Keratinocyte (primary cell): ENCODE measurements at regions not wholly inside any gene's neighbourhood (a gene's known extent, or its start where the extent isn't known, plus 50 kb on each side); places are given as distances from the start of the nearest gene placed in this dataset.

Experiments
- EZH2 ChIP-seq: IDR thresholded peaks from one replicate; pipeline ENCODE4 v1.6.1; 2012; ENCODE audit warnings: inconsistent platforms, mild to moderate bottlenecking, low read length, moderate library complexity
- TF ChIP-seq, protein P1 (sequence below), 3 experiments: IDR thresholded peaks in 1 of 3; conservative IDR thresholded peaks in 1 of 3; optimal IDR thresholded peaks in 1 of 3; 2 replicates in 2 of 3; 3 replicates in 1 of 3; pipeline versions ENCODE3 to v1.5.1; 2011; ENCODE audit warnings: low read length in 3 of 3, mild to moderate bottlenecking in 3 of 3, moderate library complexity in 2 of 3, control low read depth in 1 of 3, inconsistent platforms in 1 of 3; ENCODE audit not compliant: insufficient read depth in 2 of 3; ENCODE audit errors: extremely low read depth in 1 of 3

DNA sequence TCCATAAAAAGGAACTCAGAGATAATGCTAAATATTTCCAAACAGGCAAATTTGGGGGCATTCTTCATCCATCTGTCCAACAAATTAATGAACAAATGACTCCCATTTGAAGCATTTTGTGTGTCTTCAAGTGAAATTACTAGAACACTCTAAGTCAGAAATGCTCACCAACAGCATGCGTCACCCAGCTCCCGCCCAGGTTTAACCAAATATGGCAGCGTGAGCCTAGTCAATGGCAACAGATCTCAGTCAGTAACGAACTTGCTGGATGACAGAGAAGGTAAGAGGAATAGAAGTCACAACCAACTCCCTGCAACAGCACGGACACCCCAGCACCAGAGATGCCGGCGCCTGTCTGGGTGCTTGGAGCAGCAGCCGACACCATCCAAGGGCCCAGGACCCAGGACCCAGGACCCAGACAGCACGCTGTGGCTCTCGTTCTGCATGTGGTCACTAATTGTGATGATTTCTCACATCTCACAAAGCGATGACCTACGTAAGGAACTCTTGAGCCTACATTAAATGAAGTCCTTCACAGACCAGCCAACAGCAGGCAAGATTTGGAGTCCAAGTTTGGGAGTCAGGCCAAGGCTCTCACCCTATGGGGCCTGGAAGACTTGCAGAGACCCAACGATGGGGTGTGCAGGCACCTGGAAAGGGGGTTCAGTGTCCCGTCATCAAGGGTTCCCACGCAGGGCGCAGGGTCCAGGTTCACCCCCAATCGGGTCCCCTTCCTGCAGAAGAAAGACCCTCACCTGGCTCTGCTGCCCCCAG, 556.9 kb downstream of the BRD1 start:
- no peak for TF ChIP-seq EZH2
- TF ChIP-seq, protein P1, sequence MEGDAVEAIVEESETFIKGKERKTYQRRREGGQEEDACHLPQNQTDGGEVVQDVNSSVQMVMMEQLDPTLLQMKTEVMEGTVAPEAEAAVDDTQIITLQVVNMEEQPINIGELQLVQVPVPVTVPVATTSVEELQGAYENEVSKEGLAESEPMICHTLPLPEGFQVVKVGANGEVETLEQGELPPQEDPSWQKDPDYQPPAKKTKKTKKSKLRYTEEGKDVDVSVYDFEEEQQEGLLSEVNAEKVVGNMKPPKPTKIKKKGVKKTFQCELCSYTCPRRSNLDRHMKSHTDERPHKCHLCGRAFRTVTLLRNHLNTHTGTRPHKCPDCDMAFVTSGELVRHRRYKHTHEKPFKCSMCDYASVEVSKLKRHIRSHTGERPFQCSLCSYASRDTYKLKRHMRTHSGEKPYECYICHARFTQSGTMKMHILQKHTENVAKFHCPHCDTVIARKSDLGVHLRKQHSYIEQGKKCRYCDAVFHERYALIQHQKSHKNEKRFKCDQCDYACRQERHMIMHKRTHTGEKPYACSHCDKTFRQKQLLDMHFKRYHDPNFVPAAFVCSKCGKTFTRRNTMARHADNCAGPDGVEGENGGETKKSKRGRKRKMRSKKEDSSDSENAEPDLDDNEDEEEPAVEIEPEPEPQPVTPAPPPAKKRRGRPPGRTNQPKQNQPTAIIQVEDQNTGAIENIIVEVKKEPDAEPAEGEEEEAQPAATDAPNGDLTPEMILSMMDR (optimal IDR thresholded peaks at IDR 0.05 in 1 of 3, IDR thresholded peaks at IDR 0.05 in 1 of 3, conservative IDR thresholded peaks at IDR 0.05 in 1 of 3; ENCODE audit: extremely low read depth in 1 of 3, insufficient read depth in 2 of 3, low read length in 3 of 3), result no peak
